Right lobe of liver (tissue), 4 donors: ENCODE measurements at regions not wholly inside any gene's neighbourhood (a gene's known extent, or its start where the extent isn't known, plus 50 kb on each side); places are given as distances from the start of the nearest gene placed in this dataset.

Experiments used
- POLR2A ChIP-seq: fragments of 450-650 bp; IDR thresholded peaks from one replicate; pipeline ENCODE4 v1.6.1; 2017; ENCODE audit warnings: antibody characterized with exemption, mild to moderate bottlenecking
- TF ChIP-seq, protein P1 (sequence below), 4 donors: fragments of 200-600 bp in 3 of 4; fragments of 450-650 bp in 1 of 4; IDR thresholded peaks; one replicate each; pipeline versions ENCODE4 v1.5.1 to v1.8.0; 2016 to 2022; ENCODE audit warnings: antibody characterized with exemption in 4 of 4, mild to moderate bottlenecking in 2 of 4
- donor health status: DM: no; HTN: no; CAD: no.
- donor health status: DM: no; HTN: no; CAD: no.
- donor health status: DM: no; HTN: yes; CAD: no.

DNA sequence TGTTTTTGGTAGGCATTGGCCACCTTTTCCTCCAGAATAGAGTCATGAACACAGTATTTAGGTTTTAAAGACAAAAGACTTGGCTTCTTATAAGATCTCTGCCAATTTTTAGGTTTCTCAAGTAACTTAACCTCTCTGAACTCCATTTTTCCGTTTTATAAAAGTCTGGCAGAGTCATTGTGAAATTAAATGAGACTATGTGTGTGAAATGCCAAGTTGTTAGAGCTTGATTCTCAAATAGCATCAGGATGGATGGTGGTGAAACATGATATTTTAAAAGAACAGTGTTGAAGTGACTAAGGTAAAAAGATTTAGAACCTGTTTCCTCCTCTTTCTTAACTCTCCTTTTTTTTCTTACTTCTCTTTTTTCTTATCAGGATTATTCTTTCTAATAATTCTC is 617.7 kb upstream of the SLITRK1 start:
- TF ChIP-seq, protein P1, sequence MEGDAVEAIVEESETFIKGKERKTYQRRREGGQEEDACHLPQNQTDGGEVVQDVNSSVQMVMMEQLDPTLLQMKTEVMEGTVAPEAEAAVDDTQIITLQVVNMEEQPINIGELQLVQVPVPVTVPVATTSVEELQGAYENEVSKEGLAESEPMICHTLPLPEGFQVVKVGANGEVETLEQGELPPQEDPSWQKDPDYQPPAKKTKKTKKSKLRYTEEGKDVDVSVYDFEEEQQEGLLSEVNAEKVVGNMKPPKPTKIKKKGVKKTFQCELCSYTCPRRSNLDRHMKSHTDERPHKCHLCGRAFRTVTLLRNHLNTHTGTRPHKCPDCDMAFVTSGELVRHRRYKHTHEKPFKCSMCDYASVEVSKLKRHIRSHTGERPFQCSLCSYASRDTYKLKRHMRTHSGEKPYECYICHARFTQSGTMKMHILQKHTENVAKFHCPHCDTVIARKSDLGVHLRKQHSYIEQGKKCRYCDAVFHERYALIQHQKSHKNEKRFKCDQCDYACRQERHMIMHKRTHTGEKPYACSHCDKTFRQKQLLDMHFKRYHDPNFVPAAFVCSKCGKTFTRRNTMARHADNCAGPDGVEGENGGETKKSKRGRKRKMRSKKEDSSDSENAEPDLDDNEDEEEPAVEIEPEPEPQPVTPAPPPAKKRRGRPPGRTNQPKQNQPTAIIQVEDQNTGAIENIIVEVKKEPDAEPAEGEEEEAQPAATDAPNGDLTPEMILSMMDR (IDR thresholded peaks at IDR 0.05): no peak
- no peak for TF ChIP-seq POLR2A
